Astrocyte (in vitro differentiated cells and primary cell): ENCODE measurements at regions not wholly inside any gene's neighbourhood (a gene's known extent, or its start where the extent isn't known, plus 50 kb on each side); places are given as distances from the start of the nearest gene placed in this dataset.

Experiments used
- DNase-seq: peaks from one replicate; pipeline ENCODE4 v3.0.0-alpha.2; 2010; ENCODE audit warnings: low read depth
- FAIRE-seq: peaks from 2 replicates; lab custom pipeline; 2011; peaks lifted over from hg19 to GRCh38; lab: Jason Lieb, UNC
- H2AFZ ChIP-seq: 2 replicates; pipeline ENCODE4 v1.6.0; 2012; ENCODE audit warnings: low read depth, low read length, inconsistent platforms
- H3K27ac ChIP-seq: 2 replicates; pipeline ENCODE4 v1.5.1; 2011; ENCODE audit warnings: low read depth, low read length, inconsistent platforms
- H3K27me3 ChIP-seq: 2 replicates; pipeline ENCODE4 v1.6.0; 2011; ENCODE audit warnings: low read length, inconsistent platforms; ENCODE audit not compliant: insufficient read depth
- H3K36me3 ChIP-seq: 2 replicates; pipeline ENCODE4 v1.5.1; 2011; ENCODE audit warnings: low read length, inconsistent platforms; ENCODE audit not compliant: insufficient read depth
- H3K4me1 ChIP-seq: 2 replicates; pipeline ENCODE4 v1.5.1; 2011; ENCODE audit warnings: low read length, inconsistent platforms; ENCODE audit not compliant: insufficient read depth
- H3K4me2 ChIP-seq: 2 replicates; pipeline ENCODE4 v1.6.0; 2012; ENCODE audit warnings: low read length, inconsistent platforms
- H3K4me3 ChIP-seq: 2 replicates; pipeline ENCODE4 v1.5.1; 2011; ENCODE audit warnings: low read depth, mild to moderate bottlenecking, low read length, inconsistent platforms; ENCODE audit not compliant: insufficient read depth
- H3K79me2 ChIP-seq: 2 replicates; pipeline ENCODE4 v1.6.0; 2012; ENCODE audit warnings: mild to moderate bottlenecking, low read length, inconsistent platforms; ENCODE audit not compliant: insufficient read depth
- H3K9ac ChIP-seq: 2 replicates; pipeline ENCODE4 v1.6.0; 2012; ENCODE audit warnings: mild to moderate bottlenecking, low read length, inconsistent platforms
- H3K9me3 ChIP-seq: 2 replicates; pipeline ENCODE4 v1.5.1; 2012; ENCODE audit warnings: low read depth, mild to moderate bottlenecking, low read length, inconsistent platforms; ENCODE audit not compliant: insufficient read depth
- H4K20me1 ChIP-seq: 2 replicates; pipeline ENCODE4 v1.6.0; 2012; ENCODE audit warnings: low read length, inconsistent platforms; ENCODE audit not compliant: insufficient read depth
- H3K27ac Mint-ChIP-seq: one replicate; pipeline ENCODE4 v1.8.0; 2021; ENCODE audit warnings: mild to moderate bottlenecking, mixed read lengths; ENCODE audit not compliant: unreplicated experiment
- H3K27me3 Mint-ChIP-seq: one replicate; pipeline ENCODE4 v1.8.0; 2021; ENCODE audit warnings: low read depth, mixed read lengths; ENCODE audit not compliant: unreplicated experiment
- H3K36me3 Mint-ChIP-seq: one replicate; pipeline ENCODE4 v1.8.0; 2021; ENCODE audit warnings: low read depth, mixed read lengths; ENCODE audit not compliant: unreplicated experiment
- H3K4me1 Mint-ChIP-seq: one replicate; pipeline ENCODE4 v1.8.0; 2021; ENCODE audit warnings: low read depth, mixed read lengths; ENCODE audit not compliant: unreplicated experiment
- H3K4me3 Mint-ChIP-seq: one replicate; pipeline ENCODE4 v1.8.0; 2021; ENCODE audit warnings: mild to moderate bottlenecking, moderate library complexity, mixed read lengths; ENCODE audit not compliant: unreplicated experiment
- H3K9me3 Mint-ChIP-seq: one replicate; pipeline ENCODE4 v1.8.0; 2021; ENCODE audit warnings: mild to moderate bottlenecking, mixed read lengths; ENCODE audit not compliant: unreplicated experiment
- CTCF ChIP-seq: IDR thresholded peaks from 2 replicates; pipeline ENCODE4 v1.5.1; 2011; ENCODE audit warnings: low read depth, mild to moderate bottlenecking, inconsistent platforms, low read length, moderate library complexity; ENCODE audit not compliant: insufficient read depth
- EZH2 ChIP-seq: IDR thresholded peaks from 2 replicates; pipeline ENCODE4 v1.6.1; 2012; ENCODE audit warnings: mild to moderate bottlenecking, low read length, inconsistent platforms; ENCODE audit not compliant: insufficient read depth

GRCh38 chr11:116692318-116693101, 80.3 kb downstream of the BUD13 start:
- Mint-ChIP-seq H3K4me3 (no peak overlapping the region), H3K9me3 (no peaks in the 10 kb centered on the region), H3K4me1 (peaks cover 16% of the 10 kb centered on the region), H3K36me3 (no peaks in the 10 kb centered on the region), H3K27me3 (peaks cover 19% of the 10 kb centered on the region), H3K27ac (no peak overlapping the region)
- Histone ChIP-seq H3K9me3 (no peaks in the 10 kb centered on the region), H3K4me1 (no peaks in the 10 kb centered on the region), H3K4me3 (no peak overlapping the region), H2AFZ (no peak overlapping the region), H3K9ac (no peak overlapping the region), H3K4me2 (no peak overlapping the region), H3K27me3 (no peaks in the 10 kb centered on the region), H3K27ac (no peak overlapping the region), H3K36me3 (no peaks in the 10 kb centered on the region), H3K79me2 (no peaks in the 10 kb centered on the region), H4K20me1 (no peaks in the 10 kb centered on the region)
- DNase-seq: no peak
- TF ChIP-seq EZH2 (no peak), CTCF (no peak)
- FAIRE-seq: no peak

DNA sequence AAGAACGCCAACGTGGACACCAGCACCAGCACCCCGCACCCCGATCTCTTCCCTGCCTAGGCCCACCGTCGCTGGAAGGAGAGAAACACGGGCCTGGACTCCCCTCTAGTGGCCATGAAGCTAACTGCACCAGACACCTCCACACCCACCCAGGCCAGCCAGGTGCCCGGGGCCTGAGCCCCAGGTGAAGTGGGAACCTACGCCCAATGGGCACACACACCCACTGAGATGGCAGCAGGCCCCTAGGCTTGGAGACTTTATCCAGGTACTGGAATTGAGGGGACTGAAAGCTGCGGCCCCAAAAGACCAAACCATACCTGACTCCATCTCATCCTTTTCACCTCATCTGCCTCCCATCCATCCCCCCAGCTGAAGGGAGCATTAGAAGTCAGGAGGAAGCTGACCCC, 81.0 kb downstream of the BUD13 start:
- H3K36me3 Mint-ChIP-seq: no peaks in the 10 kb centered on the region
- FAIRE-seq (no peak), DNase-seq (no peak)
- no peaks in the 10 kb centered on the region for H3K36me3 ChIP-seq
- peaks cover 19% of the 10 kb centered on the region for H3K4me1 Mint-ChIP-seq
- H3K9me3 ChIP-seq: no peaks in the 10 kb centered on the region
- no peak for TF ChIP-seq EZH2
- peak; percentile 77 for TF ChIP-seq CTCF
- H3K27me3 Mint-ChIP-seq: peaks cover 19% of the 10 kb centered on the region
- H3K27ac ChIP-seq: no peak overlapping the region
- no peak overlapping the region for H3K9ac ChIP-seq
- H3K9me3 Mint-ChIP-seq: no peaks in the 10 kb centered on the region
- H3K79me2 ChIP-seq: no peaks in the 10 kb centered on the region
- H3K4me3 ChIP-seq: no peak overlapping the region
- H3K4me3 Mint-ChIP-seq: no peak overlapping the region
- no peak overlapping the region for H3K4me2 ChIP-seq
- H3K27me3 ChIP-seq: no peaks in the 10 kb centered on the region
- no peaks in the 10 kb centered on the region for H4K20me1 ChIP-seq
- H3K4me1 ChIP-seq: no peaks in the 10 kb centered on the region
- H3K27ac Mint-ChIP-seq: peak overlapping the region; percentile 77
- H2AFZ ChIP-seq: peak overlapping the region; percentile 42

DNA sequence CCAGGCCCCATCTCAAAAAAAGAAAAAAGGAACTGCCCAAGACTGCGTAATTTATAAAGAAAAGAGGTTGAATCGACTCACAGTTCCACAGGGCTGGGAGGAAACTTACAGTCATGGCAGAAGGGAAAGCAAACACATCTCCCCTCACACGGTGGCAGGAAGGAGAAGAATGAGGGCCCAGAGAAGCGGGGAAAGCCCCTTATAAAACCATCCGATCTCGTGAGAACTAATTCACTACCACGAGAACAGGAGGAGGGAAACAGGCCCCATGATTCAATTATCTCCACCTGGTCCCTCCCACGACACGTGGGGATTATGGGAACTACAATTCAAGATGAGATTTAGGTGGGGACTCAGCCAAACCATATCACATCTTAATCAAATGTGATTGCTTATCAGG, 82.2 kb downstream of the BUD13 start:
- Histone ChIP-seq H4K20me1 (no peaks in the 10 kb centered on the region), H3K36me3 (no peaks in the 10 kb centered on the region), H2AFZ (no peak overlapping the region), H3K79me2 (no peaks in the 10 kb centered on the region), H3K27me3 (no peaks in the 10 kb centered on the region), H3K4me1 (no peaks in the 10 kb centered on the region), H3K9me3 (no peaks in the 10 kb centered on the region), H3K4me2 (no peak overlapping the region), H3K4me3 (no peak overlapping the region), H3K9ac (no peak overlapping the region), H3K27ac (no peak overlapping the region)
- FAIRE-seq: no peak
- Mint-ChIP-seq H3K4me1 (peaks cover 15% of the 10 kb centered on the region), H3K9me3 (no peaks in the 10 kb centered on the region), H3K27ac (no peak overlapping the region), H3K4me3 (no peak overlapping the region), H3K36me3 (no peaks in the 10 kb centered on the region), H3K27me3 (peaks cover 19% of the 10 kb centered on the region)
- DNase-seq: no peak
- TF ChIP-seq CTCF (no peak), EZH2 (no peak)
